Ishikawa (cell line): ENCODE measurements at regions not wholly inside any gene's neighbourhood (a gene's known extent, or its start where the extent isn't known, plus 50 kb on each side); places are given as distances from the start of the nearest gene placed in this dataset.

ENCODE experiments used
- CEBPB ChIP-seq: IDR thresholded peaks from 2 replicates; pipeline ENCODE4 v1.6.1; 2012
- CREB1 ChIP-seq: IDR thresholded peaks from 2 replicates; pipeline ENCODE4 v1.6.1; 2012; ENCODE audit warnings: low read depth
- EGR1 ChIP-seq: IDR thresholded peaks from 2 replicates; pipeline ENCODE4 v1.6.1; 2012
- EP300 ChIP-seq: IDR thresholded peaks from 2 replicates; pipeline ENCODE4 v1.6.1; 2012; ENCODE audit warnings: borderline replicate concordance
- FOXM1 ChIP-seq: IDR thresholded peaks from 2 replicates; pipeline ENCODE4 v1.6.1; 2012; ENCODE audit warnings: low read depth, borderline replicate concordance
- NFIC ChIP-seq: IDR thresholded peaks from 2 replicates; pipeline ENCODE4 v1.6.1; 2012
- RAD21 ChIP-seq: IDR thresholded peaks from 2 replicates; pipeline ENCODE4 v1.6.1; 2012; ENCODE audit warnings: low read depth
- REST ChIP-seq: IDR thresholded peaks from 2 replicates; pipeline ENCODE4 v1.6.1; 2012; ENCODE audit warnings: low read depth, mild to moderate bottlenecking
- TAF1 ChIP-seq: IDR thresholded peaks from 2 replicates; pipeline ENCODE4 v1.6.1; 2012; ENCODE audit warnings: low read depth, mild to moderate bottlenecking
- TCF12 ChIP-seq: IDR thresholded peaks from 2 replicates; pipeline ENCODE4 v1.6.1; 2012; ENCODE audit warnings: low read depth
- TEAD4 ChIP-seq: IDR thresholded peaks from 2 replicates; pipeline ENCODE4 v1.6.1; 2012
- USF1 ChIP-seq: IDR thresholded peaks from 2 replicates; pipeline ENCODE4 v1.6.1; 2012
- YY1 ChIP-seq: IDR thresholded peaks from 2 replicates; pipeline ENCODE4 v1.6.1; 2012; ENCODE audit warnings: low read depth
- ZBTB7A ChIP-seq: IDR thresholded peaks from 2 replicates; pipeline ENCODE4 v1.6.1; 2012; ENCODE audit warnings: low read depth
- TF ChIP-seq, protein P1 (sequence below): IDR thresholded peaks from 2 replicates; pipeline ENCODE4 v1.6.1; 2012

GRCh38 chr14:43790681-43791080, 716.4 kb downstream of the FSCB start:
- TF ChIP-seq REST (no peak), NFIC (no peak), TCF12 (no peak), TEAD4 (no peak), CEBPB (no peak), EGR1 (no peak)
- TF ChIP-seq, protein P1, sequence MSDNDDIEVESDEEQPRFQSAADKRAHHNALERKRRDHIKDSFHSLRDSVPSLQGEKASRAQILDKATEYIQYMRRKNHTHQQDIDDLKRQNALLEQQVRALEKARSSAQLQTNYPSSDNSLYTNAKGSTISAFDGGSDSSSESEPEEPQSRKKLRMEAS: no peak

DNA sequence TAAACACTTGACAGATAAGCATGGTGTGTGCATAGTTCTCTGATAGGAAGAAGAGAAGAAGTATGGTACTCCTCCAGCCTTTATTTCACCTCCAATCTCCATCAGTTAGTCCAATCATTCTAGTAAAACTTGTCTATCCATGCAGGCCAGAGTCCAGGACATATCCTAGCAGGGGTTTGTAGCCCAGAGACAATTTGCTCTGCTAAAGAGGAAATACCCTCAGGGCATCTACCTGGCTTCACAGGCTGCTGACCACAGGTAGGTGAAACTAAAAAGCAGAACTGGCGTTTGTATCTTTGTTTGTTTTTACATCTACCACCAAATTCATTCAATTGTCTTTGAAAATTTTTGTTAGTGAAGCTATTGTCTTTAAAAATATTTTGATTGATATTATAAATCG, 717.6 kb downstream of the FSCB start:
- TF ChIP-seq TEAD4 (no peak), TAF1 (no peak), NFIC (no peak), USF1 (no peak), CREB1 (no peak), EP300 (no peak), FOXM1 (no peak), REST (no peak), TCF12 (no peak), RAD21 (no peak), CEBPB (no peak), ZBTB7A (no peak), EGR1 (no peak)

DNA sequence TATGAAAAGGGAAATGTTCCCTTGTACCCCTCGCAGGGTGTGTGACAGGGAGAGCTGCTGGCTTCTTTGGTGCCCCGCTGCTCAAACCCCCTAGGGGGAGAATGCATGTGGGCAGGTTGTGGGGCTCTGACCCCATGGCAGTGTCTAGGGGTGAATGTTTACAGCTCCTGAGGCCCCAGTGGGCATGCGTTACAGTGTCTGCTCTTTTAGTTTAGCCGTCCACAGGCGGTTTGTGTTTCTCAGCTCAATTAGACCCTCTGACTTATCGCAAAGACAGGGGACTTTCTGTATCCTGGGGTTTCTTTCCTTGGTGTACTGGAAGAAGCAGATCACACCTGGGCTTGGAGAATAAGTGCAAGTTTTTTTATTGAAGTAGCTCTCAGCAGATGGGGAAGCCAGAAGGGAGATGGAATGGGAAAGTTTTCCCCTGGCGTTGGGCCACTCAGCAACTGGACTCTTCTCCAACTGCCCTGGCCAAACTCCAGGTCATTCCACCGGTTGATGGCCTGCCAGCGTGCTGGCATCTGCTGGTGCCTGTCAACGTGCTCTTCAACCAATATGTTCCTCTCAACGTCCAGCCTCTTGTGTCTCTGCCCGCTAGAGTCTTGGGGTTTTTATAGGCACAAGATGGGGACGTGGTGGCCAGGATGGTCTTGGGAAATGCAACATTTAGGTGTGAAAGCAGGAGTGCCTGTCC, 720.9 kb downstream of the FSCB start:
- no peak for TF ChIP-seq REST
- no peak for TF ChIP-seq EP300
- TF ChIP-seq TAF1: no peak
- no peak for TF ChIP-seq YY1
- no peak for TF ChIP-seq CEBPB
- no peak for TF ChIP-seq EGR1
- TF ChIP-seq, protein P1: no peak
- no peak for TF ChIP-seq RAD21
- no peak for TF ChIP-seq NFIC
- TF ChIP-seq CREB1: no peak

GRCh38 chr14:43778937-43779639, 728.0 kb downstream of the FSCB start:
- TF ChIP-seq EGR1 (no peak), CEBPB (no peak), YY1 (no peak)

- TF ChIP-seq TAF1 (no peak), REST (no peak)
Observed at GRCh38 chr14:43778570-43778936, 728.5 kb downstream of the FSCB start.
